Caco-2 (cell line): ENCODE measurements at regions not wholly inside any gene's neighbourhood (a gene's known extent, or its start where the extent isn't known, plus 50 kb on each side); places are given as distances from the start of the nearest gene placed in this dataset.

Source experiments
- BruUV-seq: library from RNA; stranded (reverse); fragments of 400-500 nt; replicated peaks from 2 replicates; lab custom pipeline; 2021; lab: Mats Ljungman, UMichigan
- CTCF ChIA-PET: fragments of 300-600 bp; sonication (Branson Sonifier 250); formaldehyde crosslinking; loops from one replicate; lab custom pipeline; 2022; ENCODE audit warnings: antibody characterized with exemption; lab: Charles Lee
- POLR2A ChIA-PET: fragments of 300-600 bp; sonication (Branson Sonifier 250); formaldehyde crosslinking; loops from one replicate; lab custom pipeline; 2022; ENCODE audit warnings: antibody characterized with exemption; lab: Charles Lee
- DNase-seq, 2 experiments: peaks; one replicate each; pipeline versions ENCODE4 v3.0.0 to v3.0.0-alpha.2; 2020 to 2022
- H3K27me3 ChIP-seq: replicated peaks from 2 replicates; pipeline ENCODE4 v1.6.0; 2011; ENCODE audit warnings: low read length; ENCODE audit not compliant: control insufficient read depth, insufficient read depth
- H3K36me3 ChIP-seq: 2 replicates; pipeline ENCODE4 v1.5.1; 2011; ENCODE audit warnings: low read length; ENCODE audit not compliant: control insufficient read depth, insufficient read depth
- H3K4me1 ChIP-seq: fragments of 250-450 bp; sonication (Bioruptor Pico); 2 replicates; pipeline ENCODE4 v1.5.1; 2020; ENCODE audit warnings: mild to moderate bottlenecking
- H3K4me3 ChIP-seq: 2 replicates; pipeline ENCODE4 v1.5.1; 2011; ENCODE audit warnings: low read depth, mild to moderate bottlenecking, control low read depth, low read length
- H3K9me3 ChIP-seq: fragments of 250-450 bp; sonication (Bioruptor Pico); 2 replicates; pipeline ENCODE4 v1.5.1; 2020; ENCODE audit warnings: mild to moderate bottlenecking, moderate library complexity
- H3K27ac Mint-ChIP-seq: one replicate; pipeline ENCODE4 v1.8.0; 2022; ENCODE audit warnings: mixed read lengths; ENCODE audit not compliant: unreplicated experiment
- H3K27me3 Mint-ChIP-seq: one replicate; pipeline ENCODE4 v1.8.0; 2022; ENCODE audit warnings: mixed read lengths; ENCODE audit not compliant: insufficient read depth, unreplicated experiment
- H3K36me3 Mint-ChIP-seq: one replicate; pipeline ENCODE4 v1.8.0; 2022; ENCODE audit warnings: mild to moderate bottlenecking, mixed read lengths; ENCODE audit not compliant: insufficient read depth, unreplicated experiment
- H3K4me1 Mint-ChIP-seq: one replicate; pipeline ENCODE4 v1.8.0; 2022; ENCODE audit warnings: low read depth, mixed read lengths; ENCODE audit not compliant: unreplicated experiment
- H3K4me3 Mint-ChIP-seq: one replicate; pipeline ENCODE4 v1.8.0; 2022; ENCODE audit warnings: mild to moderate bottlenecking, moderate library complexity, mixed read lengths; ENCODE audit not compliant: unreplicated experiment
- H3K9me3 Mint-ChIP-seq: one replicate; pipeline ENCODE4 v1.8.0; 2022; ENCODE audit warnings: mixed read lengths; ENCODE audit not compliant: unreplicated experiment
- CTCF ChIP-seq, 2 experiments: fragments of 200-600 bp in 1 of 2; IDR thresholded peaks; 1 replicate in 1 of 2; 2 replicates in 1 of 2; pipeline versions ENCODE4 v1.5.1 to v1.8.0; 2011 to 2022; ENCODE audit warnings: antibody characterized with exemption in 1 of 2, control low read depth in 1 of 2, inconsistent platforms in 1 of 2, low read depth in 1 of 2, low read length in 1 of 2, mild to moderate bottlenecking in 1 of 2, moderate library complexity in 1 of 2; ENCODE audit not compliant: insufficient read depth in 1 of 2, severe bottlenecking in 1 of 2, unreplicated experiment in 1 of 2
- intact Hi-C: fragments of 100-400 bp; cut with micrococcal nuclease; formaldehyde crosslinking; loops from one replicate; pipeline ENCODE4 v1.10.0; 2022; ENCODE audit not compliant: unreplicated experiment

GRCh38 chr4:156633847-156634246 lies 337.8 kb downstream of the PDGFC start:
- BruUV-seq, result no TSS peak
- POLR2A ChIA-PET, result no interaction called here
- H3K9me3 Mint-ChIP-seq, result peaks cover 14% of the 10 kb centered on the region

GRCh38 chr4:156628858-156629257 lies 342.7 kb downstream of the PDGFC start:
- Histone ChIP-seq H3K9me3 (no peaks in the 10 kb centered on the region), H3K4me1 (no peaks in the 10 kb centered on the region), H3K27me3 (no peaks in the 10 kb centered on the region), H3K4me3 (no peak overlapping the region), H3K36me3 (no peaks in the 10 kb centered on the region)
- no peaks in the 10 kb centered on the region for H3K36me3 Mint-ChIP-seq
- no peak for TF ChIP-seq CTCF (IDR thresholded peaks at IDR 0.05; ENCODE audit: insufficient read depth in 1 of 2, low read depth in 1 of 2, low read length in 1 of 2, severe bottlenecking in 1 of 2, unreplicated experiment in 1 of 2)
- no peaks in the 10 kb centered on the region for H3K4me1 Mint-ChIP-seq
- POLR2A ChIA-PET, result no interaction called here
- no peak overlapping the region for H3K4me3 Mint-ChIP-seq
- peaks cover 26% of the 10 kb centered on the region for H3K9me3 Mint-ChIP-seq
- H3K27me3 Mint-ChIP-seq, result no peaks in the 10 kb centered on the region
- no peak overlapping the region for H3K27ac Mint-ChIP-seq
- intact Hi-C loops, result no loop called here
- CTCF ChIA-PET, result no interaction called here
- no peak for DNase-seq
- no TSS peak for BruUV-seq

More at GRCh38 chr4:156633847-156634246, 337.8 kb downstream of the PDGFC start:
- Histone ChIP-seq H3K4me1 (no peaks in the 10 kb centered on the region), H3K4me3 (no peak overlapping the region), H3K36me3 (no peaks in the 10 kb centered on the region), H3K9me3 (no peaks in the 10 kb centered on the region), H3K27me3 (no peaks in the 10 kb centered on the region)
- intact Hi-C loops, result no loop called here
- H3K36me3 Mint-ChIP-seq, result no peaks in the 10 kb centered on the region
- no peak for DNase-seq
- H3K27me3 Mint-ChIP-seq, result no peaks in the 10 kb centered on the region
- TF ChIP-seq CTCF (IDR thresholded peaks at IDR 0.05; ENCODE audit: insufficient read depth in 1 of 2, low read depth in 1 of 2, low read length in 1 of 2, severe bottlenecking in 1 of 2, unreplicated experiment in 1 of 2), result no peak
- H3K4me1 Mint-ChIP-seq, result peaks cover 25% of the 10 kb centered on the region
- H3K27ac Mint-ChIP-seq, result no peak overlapping the region
- CTCF ChIA-PET, result no interaction called here
- no peak overlapping the region for H3K4me3 Mint-ChIP-seq

GRCh38 chr4:156623376-156623775 lies 348.2 kb downstream of the PDGFC start:
- H3K36me3 ChIP-seq, result no peaks in the 10 kb centered on the region
- H3K27me3 ChIP-seq, result no peaks in the 10 kb centered on the region
- no peaks in the 10 kb centered on the region for H3K36me3 Mint-ChIP-seq
- no TSS peak for BruUV-seq
- H3K4me1 Mint-ChIP-seq, result no peaks in the 10 kb centered on the region
- intact Hi-C loops, result no loop called here
- no peak for DNase-seq
- no peaks in the 10 kb centered on the region for H3K9me3 ChIP-seq
- ChIA-PET CTCF (interaction anchor here (0.6 kb wide), 1 partner anchor 347 kb away, joined by 4 read pairs; no protein-coding TSS in a partner anchor), POLR2A (no interaction called here)
- no peak overlapping the region for H3K4me3 ChIP-seq
- H3K27ac Mint-ChIP-seq, result no peak overlapping the region
- no peak for TF ChIP-seq CTCF (IDR thresholded peaks at IDR 0.05; ENCODE audit: insufficient read depth in 1 of 2, low read depth in 1 of 2, low read length in 1 of 2, severe bottlenecking in 1 of 2, unreplicated experiment in 1 of 2)
- no peaks in the 10 kb centered on the region for H3K4me1 ChIP-seq
- H3K4me3 Mint-ChIP-seq, result no peak overlapping the region
- peaks cover 20% of the 10 kb centered on the region for H3K9me3 Mint-ChIP-seq
- peaks cover 3% of the 10 kb centered on the region for H3K27me3 Mint-ChIP-seq
